ENCODE measurements at regions not wholly inside any gene's neighbourhood (a gene's known extent, or its start where the extent isn't known, plus 50 kb on each side); places are given as distances from the start of the nearest gene placed in this dataset.

- TF ChIP-seq CTCF (IDR thresholded peaks at IDR 0.05; ENCODE audit: low read length) = no peak
- no peak for TF ChIP-seq EZH2 (IDR thresholded peaks at IDR 0.05; ENCODE audit: borderline replicate concordance, low read length)
- no peaks in the 10 kb centered on the region for H3K36me3 ChIP-seq (ENCODE audit: insufficient read depth, low read length)
- H3K27ac ChIP-seq (ENCODE audit: low read depth, low read length, poor library complexity, severe bottlenecking) = no peak overlapping the region
- H3K9me2 ChIP-seq (ENCODE audit: low read depth, low read length) = no peaks in the 10 kb centered on the region
- H3K4me3 ChIP-seq (ENCODE audit: low read depth, low read length, poor library complexity, severe bottlenecking) = no peak overlapping the region
- no peaks in the 10 kb centered on the region for H3K4me1 ChIP-seq (ENCODE audit: insufficient read depth, low read length, severe bottlenecking)
- no peaks in the 10 kb centered on the region for H3K79me2 ChIP-seq (ENCODE audit: insufficient read depth, low read length)
- no peaks in the 10 kb centered on the region for H3F3A ChIP-seq (ENCODE audit: insufficient read depth, low read length)
- no peak overlapping the region for H2AFZ ChIP-seq (ENCODE audit: low read length)
- no peak overlapping the region for H3K4me2 ChIP-seq (ENCODE audit: low read length)
- H3K9ac ChIP-seq (ENCODE audit: low read length) = no peak overlapping the region
- no peaks in the 10 kb centered on the region for H3K27me3 ChIP-seq (ENCODE audit: insufficient read depth, low read length)
- no peaks in the 10 kb centered on the region for H4K20me1 ChIP-seq (ENCODE audit: insufficient read depth, low read length)
- H3K9me3 ChIP-seq (ENCODE audit: low read length) = no peaks in the 10 kb centered on the region
Measured at GRCh38 chr5:114208588-114208987, 153.3 kb upstream of the KCNN2 start.

- H3K9ac ChIP-seq (ENCODE audit: low read length) = no peak overlapping the region
- no peaks in the 10 kb centered on the region for H3F3A ChIP-seq (ENCODE audit: insufficient read depth, low read length)
- H2AFZ ChIP-seq (ENCODE audit: low read length) = no peak overlapping the region
- no peak overlapping the region for H3K4me3 ChIP-seq (ENCODE audit: low read depth, low read length, poor library complexity, severe bottlenecking)
- no peaks in the 10 kb centered on the region for H3K36me3 ChIP-seq (ENCODE audit: insufficient read depth, low read length)
- H3K79me2 ChIP-seq (ENCODE audit: insufficient read depth, low read length) = no peaks in the 10 kb centered on the region
- H3K4me1 ChIP-seq (ENCODE audit: insufficient read depth, low read length, severe bottlenecking) = no peaks in the 10 kb centered on the region
- H3K4me2 ChIP-seq (ENCODE audit: low read length) = no peak overlapping the region
- no peak overlapping the region for H3K27ac ChIP-seq (ENCODE audit: low read depth, low read length, poor library complexity, severe bottlenecking)
- TF ChIP-seq EZH2 (IDR thresholded peaks at IDR 0.05; ENCODE audit: borderline replicate concordance, low read length) (no peak), CTCF (IDR thresholded peaks at IDR 0.05; ENCODE audit: low read length) (no peak)
- H3K9me3 ChIP-seq (ENCODE audit: low read length) = no peaks in the 10 kb centered on the region
- H4K20me1 ChIP-seq (ENCODE audit: insufficient read depth, low read length) = no peaks in the 10 kb centered on the region
- no peaks in the 10 kb centered on the region for H3K27me3 ChIP-seq (ENCODE audit: insufficient read depth, low read length)
- no peaks in the 10 kb centered on the region for H3K9me2 ChIP-seq (ENCODE audit: low read depth, low read length)
Measured at GRCh38 chr5:114210662-114211061, 151.2 kb upstream of the KCNN2 start.

GRCh38 chr5:114221807-114222206, 140.1 kb upstream of the KCNN2 start:
- H3K79me2 ChIP-seq (ENCODE audit: insufficient read depth, low read length) = no peaks in the 10 kb centered on the region
- no peak overlapping the region for H2AFZ ChIP-seq (ENCODE audit: low read length)
- H3F3A ChIP-seq (ENCODE audit: insufficient read depth, low read length) = no peaks in the 10 kb centered on the region
- TF ChIP-seq EZH2 (IDR thresholded peaks at IDR 0.05; ENCODE audit: borderline replicate concordance, low read length) = no peak
- TF ChIP-seq CTCF (IDR thresholded peaks at IDR 0.05; ENCODE audit: low read length) = no peak
- H3K27me3 ChIP-seq (ENCODE audit: insufficient read depth, low read length) = no peaks in the 10 kb centered on the region
- no peak overlapping the region for H3K27ac ChIP-seq (ENCODE audit: low read depth, low read length, poor library complexity, severe bottlenecking)
- H3K4me1 ChIP-seq (ENCODE audit: insufficient read depth, low read length, severe bottlenecking) = no peaks in the 10 kb centered on the region
- H3K9ac ChIP-seq (ENCODE audit: low read length) = no peak overlapping the region
- no peaks in the 10 kb centered on the region for H3K9me3 ChIP-seq (ENCODE audit: low read length)
- no peak overlapping the region for H3K4me3 ChIP-seq (ENCODE audit: low read depth, low read length, poor library complexity, severe bottlenecking)
- no peak overlapping the region for H3K4me2 ChIP-seq (ENCODE audit: low read length)
- H4K20me1 ChIP-seq (ENCODE audit: insufficient read depth, low read length) = no peaks in the 10 kb centered on the region
- no peaks in the 10 kb centered on the region for H3K36me3 ChIP-seq (ENCODE audit: insufficient read depth, low read length)
- no peaks in the 10 kb centered on the region for H3K9me2 ChIP-seq (ENCODE audit: low read depth, low read length)
